Right renal pelvis (tissue), 4 donors: ENCODE measurements at regions not wholly inside any gene's neighbourhood (a gene's known extent, or its start where the extent isn't known, plus 50 kb on each side); places are given as distances from the start of the nearest gene placed in this dataset.
"Not testable (repeated sequence)": the region's sequence is repeated elsewhere in the genome, so short reads cannot be mapped to it uniquely, and the experiment has no call there.

Experiments used
- DNase-seq, 4 donors: peaks; one replicate each; pipeline ENCODE4 v3.0.0-alpha.2; 2013; ENCODE audit warnings: low read depth in 4 of 4, low spot score in 3 of 4, missing footprints in 1 of 4

- no peak for DNase-seq
These were observed 694.9 kb downstream of the NTRK3 start for GRCh38 chr15:87561641-87562040.

GRCh38 chr15:87557881-87558280 is 698.7 kb downstream of the NTRK3 start:
- DNase-seq, result no peak

- no peak for DNase-seq
These were observed 699.7 kb downstream of the NTRK3 start for GRCh38 chr15:87556886-87557285.

- no peak for DNase-seq
These were observed 706.7 kb downstream of the NTRK3 start for GRCh38 chr15:87549860-87550259.

- no peak for DNase-seq
These were observed 707.2 kb downstream of the NTRK3 start for GRCh38 chr15:87549296-87549695.

- DNase-seq, result not testable (repeated sequence)
These were observed 707.9 kb downstream of the NTRK3 start for GRCh38 chr15:87548590-87548989.

- no peak for DNase-seq
These were observed 708.9 kb downstream of the NTRK3 start for GRCh38 chr15:87547470-87548181.

- DNase-seq, result no peak
These were observed 718.2 kb downstream of the NTRK3 start for GRCh38 chr15:87538327-87538834.

GRCh38 chr15:87537295-87537694 is 719.2 kb downstream of the NTRK3 start:
- DNase-seq, result no peak

GRCh38 chr15:87533637-87534036 is 722.9 kb downstream of the NTRK3 start:
- not testable (repeated sequence) for DNase-seq

GRCh38 chr15:87528873-87529272 is 727.7 kb downstream of the NTRK3 start:
- peak in 3 of 4 donors; percentile 11 to 25 (median 12) for DNase-seq

GRCh38 chr15:87527875-87528274 is 728.7 kb downstream of the NTRK3 start:
- DNase-seq, result no peak

GRCh38 chr15:87527416-87527815 is 729.1 kb downstream of the NTRK3 start:
- DNase-seq, result no peak

GRCh38 chr15:87523516-87523915 is 733.0 kb downstream of the NTRK3 start:
- DNase-seq, result no peak

GRCh38 chr15:87522997-87523396 is 733.5 kb downstream of the NTRK3 start:
- DNase-seq, result no peak

- no peak for DNase-seq
These were observed 737.6 kb downstream of the NTRK3 start for GRCh38 chr15:87518957-87519356.

- DNase-seq, result no peak
These were observed 748.5 kb downstream of the NTRK3 start for GRCh38 chr15:87508086-87508485.

GRCh38 chr15:87502173-87502572 is 754.4 kb downstream of the NTRK3 start:
- DNase-seq, result no peak

GRCh38 chr15:87500240-87500639 is 756.3 kb downstream of the NTRK3 start:
- DNase-seq, result no peak

GRCh38 chr15:87498560-87498959 is 758.0 kb downstream of the NTRK3 start:
- no peak for DNase-seq

GRCh38 chr15:87496795-87497194 is 759.7 kb downstream of the NTRK3 start:
- no peak for DNase-seq

- no peak for DNase-seq
These were observed 760.4 kb downstream of the NTRK3 start for GRCh38 chr15:87496109-87496508.

GRCh38 chr15:87493803-87494202 is 762.7 kb downstream of the NTRK3 start:
- no peak for DNase-seq
